PC-3 (cell line): ENCODE measurements at regions not wholly inside any gene's neighbourhood (a gene's known extent, or its start where the extent isn't known, plus 50 kb on each side); places are given as distances from the start of the nearest gene placed in this dataset.

Experiments
- CTCF ChIP-seq: fragments of 300-600 bp; sonication (generic); conservative IDR thresholded peaks from 2 replicates; pipeline ENCODE4 v1.5.1; 2017; ENCODE audit warnings: antibody characterized with exemption, low read depth, mild to moderate bottlenecking, low read length
- EZH2 ChIP-seq: fragments of 300-600 bp; sonication (generic); IDR thresholded peaks from one replicate; pipeline ENCODE4 v1.6.1; 2017; ENCODE audit warnings: antibody characterized with exemption, mild to moderate bottlenecking, low read length; ENCODE audit not compliant: unreplicated experiment
- EZH2phosphoT487 ChIP-seq: fragments of 300-600 bp; sonication (generic); IDR thresholded peaks from 2 replicates; pipeline ENCODE4 v1.6.1; 2018; ENCODE audit warnings: mild to moderate bottlenecking, antibody characterized with exemption, low read length, borderline replicate concordance

GRCh38 chr6:132135409-132135808 is 184.2 kb upstream of the CCN2 start:
- TF ChIP-seq EZH2 (no peak), CTCF (no peak), EZH2phosphoT487 (no peak)
